Skeletal muscle cell (primary cell): ENCODE measurements at regions not wholly inside any gene's neighbourhood (a gene's known extent, or its start where the extent isn't known, plus 50 kb on each side); places are given as distances from the start of the nearest gene placed in this dataset.
"Not testable (repeated sequence)": the region's sequence is repeated elsewhere in the genome, so short reads cannot be mapped to it uniquely, and the experiment has no call there.

Source experiments
- DNase-seq: peaks from one replicate; pipeline ENCODE4 v3.0.0-alpha.2; 2010; ENCODE audit warnings: low read depth
- H3K4me3 ChIP-seq: 2 replicates; pipeline ENCODE4 v1.5.1; 2011; ENCODE audit warnings: low read depth, mild to moderate bottlenecking, control low read depth, low read length, moderate library complexity

DNA sequence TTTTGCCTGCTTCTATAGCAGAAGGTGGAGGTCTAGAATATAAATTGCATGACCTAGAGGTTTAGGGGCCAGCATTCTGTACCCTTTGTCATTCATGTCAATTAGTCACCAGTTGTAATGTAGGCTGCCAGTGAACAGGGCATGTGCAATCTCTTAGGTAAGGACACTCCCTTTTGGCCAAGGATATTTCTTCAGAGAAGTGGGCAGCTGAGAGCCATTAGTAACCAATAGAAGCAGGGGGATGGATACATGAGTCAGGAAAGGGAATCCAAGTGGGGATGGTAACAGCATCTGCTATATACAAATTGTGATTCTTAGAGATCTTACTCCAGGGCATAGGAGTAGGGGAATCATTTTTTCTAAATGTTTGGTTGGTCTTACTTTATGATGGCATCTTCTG lies 494.2 kb upstream of the JAG1 start:
- no peak overlapping the region for H3K4me3 ChIP-seq
- no peak for DNase-seq

DNA sequence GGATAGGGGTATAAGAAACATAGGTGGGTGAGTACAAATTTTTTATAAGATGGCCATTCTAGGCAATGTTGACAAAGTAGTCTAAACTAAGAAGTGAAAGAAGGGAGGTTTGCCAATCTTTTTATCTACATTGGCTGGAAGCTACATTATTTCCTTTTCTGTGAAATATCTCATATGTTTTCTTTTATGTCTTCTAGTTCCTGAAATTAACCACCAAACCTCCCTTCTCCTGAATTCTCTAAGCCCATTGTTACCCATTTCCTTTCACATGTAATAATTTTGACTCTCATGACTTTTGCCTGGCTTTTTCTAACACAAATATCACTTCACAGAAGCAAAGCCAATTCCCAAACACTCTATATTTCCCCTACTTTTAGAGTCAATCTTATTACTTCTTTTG lies 496.2 kb upstream of the JAG1 start:
- no peak for DNase-seq
- H3K4me3 ChIP-seq: no peak overlapping the region

DNA sequence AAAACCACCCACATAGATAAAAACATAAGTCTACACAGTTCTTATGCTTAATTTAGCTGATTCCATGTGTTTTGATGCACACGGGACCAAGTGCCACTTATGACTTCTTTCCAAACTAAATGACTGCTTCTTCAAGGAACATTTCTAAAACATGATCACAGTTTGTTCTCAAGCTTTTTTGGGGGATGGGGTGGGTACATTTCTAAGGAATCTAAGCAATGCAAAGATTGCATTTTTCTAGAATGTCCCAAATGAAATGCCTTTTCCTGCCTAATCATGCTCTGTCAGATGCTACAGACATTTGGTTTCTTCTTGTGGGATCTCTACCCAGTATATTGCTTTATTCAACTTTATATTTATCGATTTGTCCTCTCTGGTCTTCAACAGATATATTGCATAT lies 496.8 kb upstream of the JAG1 start:
- DNase-seq: no peak
- H3K4me3 ChIP-seq: no peak overlapping the region

DNA sequence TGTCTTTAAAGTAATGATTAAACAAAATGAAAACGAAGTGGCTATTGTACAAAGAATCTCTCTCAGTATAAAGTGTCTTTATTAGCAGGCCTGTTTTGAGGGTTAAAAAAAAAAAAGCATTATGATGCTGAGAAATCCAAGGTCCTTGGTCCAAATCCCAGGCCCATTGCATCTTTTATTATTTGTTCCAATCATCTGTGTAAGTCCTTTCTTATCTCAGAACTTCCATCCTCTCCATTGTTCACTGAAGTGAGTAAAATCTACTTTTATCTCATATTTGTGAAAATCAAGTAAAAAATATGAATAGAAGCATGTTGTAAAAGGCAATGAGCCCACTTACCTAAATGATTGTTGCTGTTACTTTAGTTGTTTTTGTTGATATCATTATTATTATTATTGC lies 499.1 kb upstream of the JAG1 start:
- no peak for DNase-seq
- no peak overlapping the region for H3K4me3 ChIP-seq

DNA sequence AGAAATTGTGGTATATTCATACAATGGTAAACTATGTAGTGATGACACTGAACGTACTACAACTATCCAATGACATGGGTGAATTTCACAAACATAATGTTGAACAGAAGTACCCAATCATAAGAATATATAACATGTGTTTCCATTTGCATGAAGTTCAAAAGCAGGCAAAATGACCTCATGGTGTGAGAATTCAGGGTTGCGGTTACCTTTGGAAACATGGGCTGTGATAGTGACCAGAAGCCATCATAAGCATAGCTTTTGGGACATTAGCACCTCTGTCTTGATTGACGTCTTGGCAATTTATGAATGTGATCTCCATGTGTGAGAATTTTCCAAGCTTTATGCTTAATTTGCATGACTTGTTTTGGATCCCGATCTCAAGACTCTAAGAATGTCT lies 500.1 kb upstream of the JAG1 start:
- DNase-seq: no peak
- H3K4me3 ChIP-seq: no peak overlapping the region

DNA sequence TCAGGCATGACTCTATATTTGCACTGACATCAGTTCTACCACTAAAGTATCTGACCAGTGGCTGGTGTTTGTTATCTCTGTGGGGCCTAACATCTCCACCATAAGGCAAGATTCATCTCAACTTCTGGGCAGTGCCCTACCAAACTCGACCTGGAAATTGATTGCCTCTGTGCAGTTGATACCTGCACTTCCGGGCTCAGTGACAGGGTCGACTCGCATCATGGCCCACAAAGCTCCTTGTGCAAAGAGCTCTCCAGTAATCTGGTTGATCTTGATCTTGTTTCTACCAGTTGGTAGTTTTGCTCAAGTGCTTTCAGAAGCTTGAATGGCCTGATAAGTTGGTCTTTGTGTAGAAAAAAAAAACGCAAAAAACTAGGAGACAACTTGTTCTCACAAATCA lies 501.1 kb upstream of the JAG1 start:
- DNase-seq: no peak
- no peak overlapping the region for H3K4me3 ChIP-seq

DNA sequence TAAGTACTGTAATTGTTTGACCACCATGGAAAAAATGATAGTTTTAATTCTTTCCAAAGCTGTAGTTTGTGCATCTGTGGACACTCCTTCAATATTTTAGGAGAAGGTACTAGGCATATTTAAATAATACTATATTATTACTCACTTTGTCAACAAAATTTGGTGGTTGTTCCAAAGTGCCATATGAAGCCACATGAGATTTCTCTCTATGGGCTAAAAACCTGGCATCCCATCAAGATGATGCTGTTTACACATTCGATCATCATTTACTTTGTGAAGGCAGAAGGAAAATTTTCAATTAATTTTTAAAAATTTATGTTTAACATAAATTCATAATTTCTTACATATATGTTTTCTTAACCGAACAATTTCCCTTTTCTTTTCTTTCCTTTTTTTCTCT lies 502.6 kb upstream of the JAG1 start:
- H3K4me3 ChIP-seq: no peak overlapping the region
- DNase-seq: no peak

DNA sequence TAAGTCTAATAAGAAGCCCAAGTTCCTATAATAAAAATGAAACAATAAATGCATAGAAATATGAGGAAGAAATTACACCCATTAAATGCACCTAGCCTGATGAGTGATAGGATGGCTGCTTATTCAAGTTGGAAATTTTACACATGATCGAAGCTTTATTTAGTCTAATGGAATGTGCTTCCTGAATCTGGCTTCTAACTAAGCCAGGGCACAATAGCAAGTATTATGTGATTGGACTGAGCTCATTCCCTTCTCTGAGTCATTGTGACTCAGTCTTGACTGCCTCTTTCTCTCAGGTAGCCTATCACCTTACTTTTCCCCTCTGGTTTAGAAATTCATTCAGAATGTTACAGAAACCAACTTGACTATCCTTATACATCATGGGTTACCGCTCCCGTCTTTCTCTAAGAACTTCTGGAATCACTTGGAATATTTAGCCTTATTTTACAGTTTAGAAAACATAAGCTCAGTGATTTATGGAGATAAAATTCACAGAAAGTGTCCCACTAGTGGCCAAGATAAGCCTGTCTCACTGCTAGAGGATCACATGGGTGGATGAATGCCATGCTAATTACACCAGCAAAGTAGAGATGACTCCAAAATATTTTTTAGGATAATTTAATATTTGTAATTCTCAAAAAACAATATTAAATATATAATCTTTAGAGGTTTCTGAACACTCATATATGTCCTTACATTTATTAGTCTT lies 505.3 kb upstream of the JAG1 start:
- DNase-seq: no peak
- no peak overlapping the region for H3K4me3 ChIP-seq

DNA sequence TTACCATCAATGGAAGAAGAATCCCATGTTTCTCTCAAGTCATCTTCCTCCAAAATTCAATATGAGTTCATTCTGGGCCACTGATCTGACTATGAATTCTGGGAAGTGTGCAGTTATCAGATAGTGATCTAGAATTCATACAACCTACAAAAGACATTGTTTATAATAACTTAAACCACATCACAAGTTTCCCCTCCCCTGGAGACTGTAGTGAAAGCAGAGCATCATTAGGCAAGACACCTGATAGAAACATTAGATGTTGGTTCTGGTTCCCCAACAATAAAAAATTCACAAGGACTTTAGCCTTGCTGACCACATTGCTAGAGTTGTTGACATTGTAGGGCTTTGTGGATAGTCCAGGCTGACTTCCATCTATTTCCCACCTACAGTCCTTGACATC lies 506.4 kb upstream of the JAG1 start:
- no peak overlapping the region for H3K4me3 ChIP-seq

DNA sequence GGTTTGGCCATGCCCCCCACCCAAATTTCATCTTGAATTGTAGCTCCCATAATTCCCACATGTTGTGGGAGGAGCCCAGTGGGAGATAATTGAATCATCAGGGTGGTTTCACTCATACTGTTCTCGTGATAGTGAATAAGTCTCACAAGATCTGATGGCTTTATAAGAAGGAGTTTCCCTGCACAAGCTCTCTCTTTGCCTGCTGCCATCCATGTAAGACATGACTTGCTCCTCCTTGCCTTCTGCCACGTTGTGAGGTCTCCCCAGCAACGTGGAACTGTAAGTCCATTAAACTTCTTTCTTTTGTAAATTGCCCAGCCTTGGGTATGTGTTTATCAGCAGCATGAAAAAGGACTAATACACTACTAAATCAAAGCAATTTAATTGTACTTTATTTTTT lies 507.3 kb upstream of the JAG1 start:
- not testable (repeated sequence) for H3K4me3 ChIP-seq, DNase-seq

More for the DNA sequence above, 506.4 kb upstream of the JAG1 start:
- DNase-seq: no peak

DNA sequence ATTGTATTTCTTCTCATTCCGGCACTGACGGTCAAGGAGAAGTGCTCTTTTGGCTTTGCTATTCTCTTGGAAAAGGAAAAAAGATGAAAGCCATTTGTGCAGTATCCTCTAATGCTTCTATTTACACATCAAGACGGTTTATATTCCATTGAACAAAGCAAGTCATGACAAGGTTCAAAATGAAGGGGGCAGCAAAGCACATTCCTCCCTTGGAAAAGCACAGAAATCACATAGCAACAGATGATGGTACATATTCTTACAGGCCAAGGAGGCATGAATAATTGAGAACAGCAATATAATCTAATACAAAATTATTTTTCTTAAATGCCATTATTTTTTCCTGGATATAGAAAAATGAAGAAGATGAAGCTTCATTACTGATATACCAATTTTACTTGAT lies 508.2 kb upstream of the JAG1 start:
- no peak for DNase-seq
- no peak overlapping the region for H3K4me3 ChIP-seq

DNA sequence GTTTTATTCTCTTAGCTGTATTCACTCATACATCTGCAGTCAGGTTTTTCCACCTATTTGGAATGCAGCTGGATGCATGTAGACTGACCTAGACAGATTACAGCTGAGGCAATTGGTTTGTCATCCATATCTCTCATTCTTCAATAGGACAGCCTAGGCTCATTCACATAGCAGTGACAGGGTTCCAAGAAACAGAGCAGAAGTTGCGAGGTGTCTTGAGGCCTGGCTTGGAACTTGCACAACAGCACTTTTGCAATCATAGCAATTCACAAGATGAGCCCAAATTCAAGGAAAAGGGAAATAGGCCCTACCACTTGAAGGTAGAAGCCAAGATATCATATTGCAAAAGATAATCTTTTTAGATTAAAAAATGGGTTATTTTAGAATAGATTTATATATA lies 508.9 kb upstream of the JAG1 start:
- H3K4me3 ChIP-seq: no peak overlapping the region
- no peak for DNase-seq

DNA sequence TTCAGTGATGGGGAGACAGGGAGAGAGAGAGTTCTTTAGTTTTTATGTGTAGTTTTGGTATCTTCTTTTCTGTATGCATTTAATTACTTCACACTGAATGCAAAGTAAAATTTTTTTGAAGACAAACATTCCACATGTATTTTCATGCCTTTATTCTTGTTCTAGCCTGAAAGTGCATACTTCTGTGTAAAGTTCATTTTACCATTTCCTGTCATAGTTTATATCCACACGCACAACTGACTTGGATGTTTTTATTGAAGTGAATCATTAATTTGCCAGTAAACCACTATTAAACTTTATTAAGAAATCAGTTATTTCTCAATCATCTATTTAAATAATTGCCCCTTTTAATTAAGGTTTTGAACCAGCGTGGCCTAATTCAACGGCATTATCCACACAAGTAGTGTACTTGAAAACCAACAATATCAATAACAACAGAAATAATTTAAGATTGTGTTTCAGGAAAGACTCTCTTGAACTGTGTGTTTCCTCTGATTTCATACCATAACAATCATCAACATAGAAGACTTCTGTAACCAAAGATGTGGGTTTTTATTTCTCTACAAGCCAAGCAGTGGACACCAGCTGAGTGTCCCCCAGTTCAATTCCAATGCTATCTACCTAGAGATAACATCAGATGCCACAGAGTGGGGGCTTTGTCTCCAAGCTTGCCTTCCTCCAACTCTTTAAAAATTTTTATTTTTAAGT lies 512.7 kb upstream of the JAG1 start:
- DNase-seq: no peak
- no peak overlapping the region for H3K4me3 ChIP-seq

DNA sequence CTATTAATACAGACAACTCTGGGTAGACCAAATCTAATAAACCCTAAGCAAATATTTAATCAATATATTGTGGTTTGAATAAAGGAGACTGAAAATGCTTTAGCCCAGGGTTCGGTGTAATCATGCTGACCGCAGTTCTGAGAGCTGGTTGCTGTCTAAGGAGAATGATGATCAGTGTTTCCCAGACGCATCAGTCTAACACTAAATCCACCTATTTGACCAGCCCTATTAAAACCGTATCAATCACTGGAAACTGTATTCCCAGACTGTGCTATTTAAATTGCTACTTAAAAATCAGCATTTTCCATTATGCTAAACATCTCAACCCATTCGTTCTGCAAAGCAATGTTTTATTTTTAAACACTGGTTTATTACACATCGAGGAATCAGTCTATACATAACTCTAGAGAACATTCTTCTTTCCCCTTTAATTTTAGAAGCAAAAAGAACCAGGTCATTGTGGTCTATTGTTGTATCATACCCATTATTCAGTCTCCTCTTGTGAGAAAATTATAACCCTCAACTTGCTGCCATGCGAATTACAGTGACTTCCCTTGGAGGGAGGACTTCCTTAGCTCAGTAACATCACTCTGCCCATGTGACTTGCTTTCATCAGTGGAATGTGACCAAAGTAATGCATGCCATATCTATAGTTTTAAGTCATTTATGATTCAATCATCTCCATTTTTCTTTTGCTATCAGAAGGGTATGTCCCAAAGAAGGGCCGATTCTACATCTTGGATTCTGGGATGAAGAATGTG lies 515.2 kb upstream of the JAG1 start:
- H3K4me3 ChIP-seq: no peak overlapping the region
- no peak for DNase-seq

DNA sequence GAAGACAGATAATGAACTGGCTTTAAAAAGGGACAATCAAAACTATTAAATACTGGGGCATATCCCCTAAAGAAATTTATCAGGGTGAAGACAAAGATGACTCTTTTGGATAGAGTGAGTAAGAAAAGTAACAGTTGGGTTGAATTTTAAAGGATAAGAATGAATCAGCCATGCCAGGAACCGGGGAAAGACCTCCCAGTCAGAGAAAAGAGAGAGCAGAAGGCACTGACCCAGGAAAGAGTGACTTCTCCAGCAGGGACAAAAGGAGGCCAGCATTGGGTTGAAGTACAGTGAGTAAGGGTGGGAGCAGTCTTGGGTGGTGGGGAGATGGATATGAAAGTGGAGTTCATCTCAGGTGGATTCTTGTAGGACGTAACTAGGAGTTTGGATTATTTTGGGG lies 516.9 kb upstream of the JAG1 start:
- no peak for DNase-seq
- no peak overlapping the region for H3K4me3 ChIP-seq

DNA sequence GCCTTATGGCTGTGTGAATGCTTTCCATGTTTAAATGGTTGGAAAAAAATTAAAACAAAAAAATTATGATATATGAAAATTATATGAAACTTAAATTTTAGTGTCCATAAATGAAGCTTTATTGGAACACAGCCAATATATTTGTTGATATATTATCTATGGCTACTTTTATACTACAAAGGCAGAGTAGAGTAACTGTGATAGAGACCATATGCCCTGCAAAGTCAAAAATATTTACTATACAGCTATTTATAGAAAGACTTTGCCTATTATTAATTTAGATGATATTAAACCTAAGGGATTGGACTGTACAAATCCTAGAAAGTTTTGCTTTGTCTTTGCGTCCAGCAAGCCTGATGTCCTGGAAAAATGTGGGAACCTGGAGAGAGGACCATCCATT lies 518.3 kb upstream of the JAG1 start:
- no peak overlapping the region for H3K4me3 ChIP-seq
- no peak for DNase-seq

DNA sequence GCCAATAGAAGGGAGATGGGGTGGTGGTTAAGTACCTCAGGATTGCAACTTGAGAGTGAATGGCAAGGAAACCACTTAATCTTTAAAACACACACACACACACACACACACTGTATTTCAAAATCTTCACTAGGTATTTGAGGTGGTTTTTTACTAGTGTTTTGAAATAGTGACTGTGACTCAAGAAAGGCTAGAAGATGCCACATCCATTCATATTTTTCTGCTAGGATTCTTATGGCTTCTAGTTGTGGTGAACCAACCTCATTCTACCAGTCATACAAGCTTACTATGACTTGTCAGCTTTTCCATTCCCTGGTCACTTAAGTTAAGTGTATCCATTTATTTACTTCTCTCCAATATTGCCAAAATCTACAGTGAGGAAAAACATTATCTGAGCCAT lies 519.4 kb upstream of the JAG1 start:
- DNase-seq: peak; percentile 44
- H3K4me3 ChIP-seq: no peak overlapping the region

DNA sequence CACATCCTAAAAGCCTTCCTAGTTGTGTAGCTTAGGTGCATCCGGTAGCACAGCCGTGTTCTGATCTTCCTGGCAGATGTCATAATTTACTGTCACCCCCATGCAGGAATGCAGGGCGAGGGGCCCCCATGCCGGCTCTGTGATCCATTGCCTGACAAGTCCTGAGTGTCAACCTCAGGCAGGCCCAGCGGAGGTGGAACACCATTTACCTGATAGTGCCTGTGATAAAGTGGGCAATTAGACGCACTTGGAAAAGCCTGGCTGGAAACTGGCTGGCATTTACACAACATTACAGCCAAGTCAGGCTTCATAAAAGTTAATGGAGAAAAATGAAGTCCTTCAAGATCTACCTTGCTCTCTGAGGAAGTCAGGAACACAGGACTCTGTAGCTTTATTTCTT lies 521.4 kb upstream of the JAG1 start:
- no peak for DNase-seq
- no peak overlapping the region for H3K4me3 ChIP-seq

DNA sequence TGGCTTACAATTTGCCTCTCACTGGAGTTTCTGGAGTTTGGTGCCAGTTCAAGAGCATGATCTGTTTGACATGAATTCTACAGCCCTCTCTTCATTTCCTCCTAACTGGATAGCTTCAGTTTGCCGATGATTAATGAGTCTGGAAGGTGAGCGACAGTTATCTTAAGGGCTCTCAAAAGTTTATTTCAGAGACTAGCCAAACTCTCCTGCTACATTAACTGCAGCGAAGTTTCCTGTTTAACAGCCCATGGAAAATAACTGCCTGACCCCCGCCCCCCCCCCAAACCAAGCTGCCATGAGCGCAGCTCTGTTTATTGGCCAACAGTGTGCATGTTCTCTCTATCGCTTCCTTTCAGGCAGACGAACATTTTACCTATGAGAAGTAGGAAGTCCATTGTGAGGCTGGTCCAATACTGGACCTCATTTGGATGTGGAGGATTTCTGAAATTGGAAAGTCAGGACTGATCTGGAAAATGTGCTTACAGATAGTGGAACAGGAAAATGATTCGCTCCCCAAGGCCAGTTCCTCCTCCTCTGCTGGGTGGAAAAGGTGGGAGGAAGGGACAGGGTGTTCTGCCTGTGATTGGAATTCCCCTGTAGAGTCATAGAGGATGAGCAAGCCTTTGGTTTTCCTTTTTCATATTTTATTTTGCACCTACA lies 522.2 kb upstream of the JAG1 start:
- DNase-seq: peak; percentile 69
- H3K4me3 ChIP-seq: no peak overlapping the region

DNA sequence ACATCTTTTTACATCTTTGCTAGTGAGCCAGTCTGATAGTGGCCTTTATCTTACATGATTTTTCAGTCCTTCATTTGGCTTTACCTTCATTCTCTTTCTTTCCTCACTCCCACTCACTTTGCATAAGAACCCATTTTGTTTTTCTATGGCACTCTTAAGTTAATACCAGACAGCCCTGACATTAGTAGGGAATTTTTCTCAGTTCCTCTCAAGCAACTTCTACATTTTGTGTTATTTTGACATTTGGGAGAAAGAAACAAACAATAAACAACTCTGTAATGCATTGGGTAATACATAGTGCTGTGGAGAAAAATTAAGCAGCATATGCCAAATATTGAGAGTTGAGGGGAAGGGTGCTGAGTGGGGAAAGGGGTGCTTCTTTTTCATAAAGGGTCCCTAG lies 524.1 kb upstream of the JAG1 start:
- DNase-seq: no peak
- no peak overlapping the region for H3K4me3 ChIP-seq
